ENCODE measurements at regions not wholly inside any gene's neighbourhood (a gene's known extent, or its start where the extent isn't known, plus 50 kb on each side); places are given as distances from the start of the nearest gene placed in this dataset.

GRCh38 chr11:90856790-90857189, 633.9 kb upstream of the CHORDC1 start:
- no peak for DNase-seq (ENCODE audit: low read depth)
- TF ChIP-seq CTCF (IDR thresholded peaks at IDR 0.05; ENCODE audit: control insufficient read depth, extremely low read depth, insufficient read depth) = no peak
- no peak overlapping the region for H3K4me3 ChIP-seq (ENCODE audit: low read depth, low read length)

- no peak for DNase-seq (ENCODE audit: low read depth)
- no peak overlapping the region for H3K4me3 ChIP-seq (ENCODE audit: low read depth, low read length)
- no peak for TF ChIP-seq CTCF (IDR thresholded peaks at IDR 0.05; ENCODE audit: control insufficient read depth, extremely low read depth, insufficient read depth)
These were observed 632.7 kb upstream of the CHORDC1 start for GRCh38 chr11:90855531-90855930.

GRCh38 chr11:90851196-90851595, 628.3 kb upstream of the CHORDC1 start:
- TF ChIP-seq CTCF (IDR thresholded peaks at IDR 0.05; ENCODE audit: control insufficient read depth, extremely low read depth, insufficient read depth) = no peak
- no peak overlapping the region for H3K4me3 ChIP-seq (ENCODE audit: low read depth, low read length)
- DNase-seq (ENCODE audit: low read depth) = no peak

- no peak for DNase-seq (ENCODE audit: low read depth)
- TF ChIP-seq CTCF (IDR thresholded peaks at IDR 0.05; ENCODE audit: control insufficient read depth, extremely low read depth, insufficient read depth) = no peak
- no peak overlapping the region for H3K4me3 ChIP-seq (ENCODE audit: low read depth, low read length)
These were observed 626.5 kb upstream of the CHORDC1 start for GRCh38 chr11:90849312-90849711.

GRCh38 chr11:90847268-90847886, 624.5 kb upstream of the CHORDC1 start:
- no peak for TF ChIP-seq CTCF (IDR thresholded peaks at IDR 0.05; ENCODE audit: control insufficient read depth, extremely low read depth, insufficient read depth)
- H3K4me3 ChIP-seq (ENCODE audit: low read depth, low read length) = no peak overlapping the region
- DNase-seq (ENCODE audit: low read depth) = no peak

GRCh38 chr11:90846628-90847027, 623.8 kb upstream of the CHORDC1 start:
- no peak for DNase-seq (ENCODE audit: low read depth)

More at GRCh38 chr11:90846628-90847027, 623.8 kb upstream of the CHORDC1 start:
- no peak overlapping the region for H3K4me3 ChIP-seq (ENCODE audit: low read depth, low read length)
- no peak for TF ChIP-seq CTCF (IDR thresholded peaks at IDR 0.05; ENCODE audit: control insufficient read depth, extremely low read depth, insufficient read depth)

Measured in LNCaP clone FGC (cell line).